GM19351 (cell line): ENCODE measurements at regions not wholly inside any gene's neighbourhood (a gene's known extent, or its start where the extent isn't known, plus 50 kb on each side); places are given as distances from the start of the nearest gene placed in this dataset.
"Not testable (repeated sequence)": the region's sequence is repeated elsewhere in the genome, so short reads cannot be mapped to it uniquely, and the experiment has no call there.

Experiments used
- ATAC-seq: cut with Tn5 transposase; IDR thresholded peaks from one replicate; pipeline ENCODE4 v1.9.1; 2021; ENCODE audit warnings: mild to moderate bottlenecking, moderate library complexity; ENCODE audit not compliant: unreplicated experiment

GRCh38 chr6:103122766-103123601 lies 1729.5 kb downstream of the GRIK2 start:
- peak; percentile 88 for ATAC-seq

DNA sequence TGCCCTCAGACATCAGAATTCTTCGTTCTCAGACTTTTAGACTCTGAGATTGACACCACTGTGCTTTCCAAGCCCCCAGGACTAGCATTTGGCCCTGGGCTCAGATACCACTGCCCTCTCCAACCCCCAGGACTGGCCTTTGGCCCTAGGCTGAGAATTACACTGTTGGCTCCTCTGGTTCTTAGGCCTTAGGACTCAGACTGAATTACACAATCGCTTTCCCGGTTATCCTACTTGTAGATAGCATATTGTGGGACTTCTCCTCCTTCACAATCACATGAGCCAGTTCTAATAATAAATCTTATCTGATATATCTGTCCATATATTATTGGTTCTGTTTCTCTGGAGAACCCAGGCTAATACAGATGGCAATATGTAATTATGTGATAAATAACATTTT lies 1725.5 kb downstream of the GRIK2 start:
- no peak for ATAC-seq

DNA sequence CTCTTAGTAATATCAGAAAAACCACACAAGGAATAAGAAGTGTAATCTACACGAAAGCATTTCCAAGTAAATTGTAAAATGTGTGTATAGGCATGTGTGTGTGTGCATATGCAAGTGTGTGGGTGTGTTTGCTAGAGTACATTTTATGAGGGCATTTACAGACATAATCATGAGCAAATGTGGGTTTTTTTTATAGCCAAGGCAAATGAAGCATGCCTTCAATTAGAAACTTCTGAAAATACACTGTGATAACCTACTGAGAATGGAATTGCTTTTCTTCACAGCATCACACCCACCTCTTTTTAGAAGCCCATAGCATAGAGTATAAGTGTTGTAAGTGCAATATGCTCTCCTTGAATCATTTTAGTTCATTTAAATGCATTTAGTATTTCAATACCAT lies 1721.1 kb downstream of the GRIK2 start:
- ATAC-seq: no peak

- ATAC-seq: no peak
Observed at GRCh38 chr6:103113416-103113815, 1719.9 kb downstream of the GRIK2 start.

DNA sequence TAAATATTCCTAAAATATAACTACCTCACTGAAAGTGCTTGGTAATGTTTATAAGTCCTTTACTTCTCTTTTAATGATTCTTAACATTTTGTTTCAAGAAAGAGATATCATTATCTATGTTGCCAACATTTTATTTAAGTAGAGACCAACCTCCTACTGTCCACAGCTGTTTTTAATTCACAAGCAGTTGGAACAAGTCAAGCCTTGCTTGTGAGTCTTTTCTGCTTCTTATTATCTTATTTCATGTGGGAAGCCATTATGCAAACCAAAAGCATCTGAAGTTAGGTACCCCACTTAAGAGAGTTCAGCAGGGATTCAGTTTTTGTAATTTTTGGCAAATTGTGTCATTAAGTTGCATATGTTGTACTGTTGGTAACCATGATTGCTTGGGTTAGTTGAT lies 1714.5 kb downstream of the GRIK2 start:
- no peak for ATAC-seq

GRCh38 chr6:103105686-103106085 lies 1712.2 kb downstream of the GRIK2 start:
- no peak for ATAC-seq

DNA sequence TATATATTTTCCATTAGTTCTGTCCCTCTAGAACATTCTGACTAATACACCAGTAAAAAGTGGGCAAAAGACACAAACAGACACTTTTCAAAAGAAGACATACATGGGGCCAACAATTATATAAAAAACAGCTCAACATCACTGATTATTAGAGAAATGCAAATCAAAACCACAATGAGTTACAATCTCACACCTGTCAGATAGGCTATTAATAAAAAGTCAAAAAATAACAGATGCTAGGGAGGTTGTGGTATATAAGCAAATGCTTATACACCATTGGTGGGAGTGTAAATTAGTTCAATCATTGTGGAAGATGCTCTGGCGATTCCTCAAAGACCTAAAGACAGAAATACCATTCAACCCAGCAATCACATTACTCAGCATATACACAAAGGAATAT lies 1707.8 kb downstream of the GRIK2 start:
- ATAC-seq: no peak

GRCh38 chr6:103092414-103092813 lies 1698.9 kb downstream of the GRIK2 start:
- ATAC-seq: not testable (repeated sequence)

DNA sequence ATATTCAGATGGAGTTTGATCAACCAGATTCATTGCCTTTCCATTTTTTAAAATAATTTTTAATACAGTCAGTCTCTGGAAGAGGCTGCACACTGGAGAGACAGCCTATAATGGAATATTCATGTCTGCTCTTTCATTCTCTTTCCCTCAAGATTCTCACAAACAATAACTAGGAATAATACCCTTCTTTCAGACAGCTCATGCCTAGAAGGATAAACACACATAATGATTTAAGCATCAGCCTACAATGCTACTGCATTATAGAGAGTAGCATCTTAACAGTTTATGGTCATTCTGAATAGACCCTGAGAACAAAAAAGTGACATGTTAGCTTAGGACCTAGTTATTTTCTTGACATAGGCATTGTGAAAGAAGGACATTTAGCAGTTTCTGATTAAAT lies 1692.3 kb downstream of the GRIK2 start:
- no peak for ATAC-seq

- no peak for ATAC-seq
Observed at GRCh38 chr6:103081876-103082630, 1688.5 kb downstream of the GRIK2 start.

GRCh38 chr6:103081126-103081525 lies 1687.6 kb downstream of the GRIK2 start:
- no peak for ATAC-seq

- no peak for ATAC-seq
Observed at GRCh38 chr6:103080497-103080896, 1687.0 kb downstream of the GRIK2 start.

GRCh38 chr6:103079867-103080266 lies 1686.4 kb downstream of the GRIK2 start:
- ATAC-seq: peak; percentile 72

DNA sequence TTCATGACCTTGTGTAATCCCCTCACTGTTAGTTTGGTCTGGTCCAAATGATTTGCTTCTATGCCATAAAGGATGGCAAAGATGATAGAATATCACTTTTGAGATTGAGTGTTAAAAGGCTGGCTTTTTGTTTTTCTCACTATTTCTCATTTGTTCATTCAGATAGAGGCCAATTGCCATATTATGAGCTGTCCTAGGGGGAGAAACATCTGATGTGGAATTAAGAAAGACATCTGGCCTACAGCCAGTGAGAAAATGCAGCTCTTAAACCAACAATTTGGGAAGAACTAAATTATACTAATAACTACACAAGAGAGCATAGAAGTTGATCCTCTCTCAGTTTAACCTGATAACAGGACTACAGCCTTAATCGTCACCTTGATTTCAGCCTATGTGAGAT lies 1668.6 kb downstream of the GRIK2 start:
- ATAC-seq: no peak

DNA sequence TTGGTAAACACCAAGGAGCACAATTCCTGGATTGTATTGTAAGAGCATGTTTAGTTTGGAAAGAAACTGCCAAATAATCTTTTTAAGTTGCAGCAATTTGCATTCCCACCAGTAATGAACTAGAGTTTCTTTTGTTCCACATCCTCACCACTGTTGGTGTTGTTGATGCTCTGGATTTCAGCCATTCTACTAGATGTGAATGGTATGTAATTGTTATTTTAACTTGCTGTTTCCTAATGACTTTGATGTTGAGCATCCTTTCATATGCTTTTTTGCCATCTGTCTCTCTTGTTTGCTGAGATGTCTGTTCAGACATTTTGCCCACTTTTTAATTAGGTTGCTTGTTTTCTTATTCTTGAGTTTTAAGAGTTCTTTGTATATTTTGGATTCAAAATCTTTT lies 1654.1 kb downstream of the GRIK2 start:
- ATAC-seq: no peak

DNA sequence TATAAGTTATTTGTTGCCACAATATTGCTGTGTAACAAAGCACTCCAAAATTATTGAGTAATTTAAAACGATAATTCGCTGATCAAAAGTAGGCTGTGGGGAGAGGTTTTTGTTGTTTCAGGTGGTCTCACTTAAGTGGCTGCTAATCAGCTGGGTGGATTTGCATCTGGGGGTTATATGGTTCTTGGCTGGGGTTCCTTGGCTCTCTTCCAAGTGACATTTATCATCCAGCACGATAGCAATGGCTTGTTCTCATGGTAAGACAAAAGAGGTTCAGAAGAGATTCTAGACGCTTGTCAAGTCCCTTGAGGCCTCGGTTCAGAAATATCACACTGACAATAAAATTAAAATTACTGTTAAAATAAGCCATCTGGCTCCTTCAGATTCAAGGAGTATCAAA lies 1648.8 kb downstream of the GRIK2 start:
- no peak for ATAC-seq

- ATAC-seq: no peak
Observed at GRCh38 chr6:103036846-103037245, 1643.3 kb downstream of the GRIK2 start.

DNA sequence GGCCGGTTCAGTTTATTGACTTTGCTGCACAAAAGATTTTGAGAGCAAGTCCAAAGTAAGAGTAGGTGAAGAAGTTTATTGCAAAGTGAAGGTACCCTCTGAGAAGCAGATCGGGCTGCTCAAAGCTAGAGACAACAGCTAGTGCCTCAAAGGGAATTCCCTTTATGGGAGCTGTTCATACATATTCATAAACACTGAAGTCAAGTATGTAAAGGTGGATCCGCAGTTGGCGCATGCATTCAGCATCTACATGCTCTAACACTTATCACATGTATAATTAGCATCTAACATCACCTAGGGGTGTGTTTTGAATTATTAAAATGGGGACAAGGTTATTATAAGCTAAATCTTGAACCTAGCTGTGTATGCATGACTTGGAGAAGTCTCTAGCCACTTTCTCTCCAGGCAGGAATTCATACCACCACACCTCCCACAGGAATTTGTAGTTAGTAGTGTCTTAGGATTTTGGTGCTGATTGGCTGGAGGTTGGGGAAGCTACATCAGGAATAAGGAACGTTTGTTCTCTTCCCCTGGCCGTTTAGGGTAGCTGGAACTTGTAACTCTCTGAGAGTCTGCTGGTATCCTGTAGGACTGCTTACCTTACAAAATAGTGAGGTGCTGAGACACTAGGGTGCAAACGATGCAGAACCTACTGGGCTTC lies 1633.9 kb downstream of the GRIK2 start:
- no peak for ATAC-seq

- ATAC-seq: no peak
Observed at GRCh38 chr6:103018426-103018825, 1624.9 kb downstream of the GRIK2 start.

GRCh38 chr6:103017878-103018277 lies 1624.4 kb downstream of the GRIK2 start:
- ATAC-seq: no peak

- ATAC-seq: no peak
Observed at GRCh38 chr6:103011605-103012004, 1618.1 kb downstream of the GRIK2 start.

DNA sequence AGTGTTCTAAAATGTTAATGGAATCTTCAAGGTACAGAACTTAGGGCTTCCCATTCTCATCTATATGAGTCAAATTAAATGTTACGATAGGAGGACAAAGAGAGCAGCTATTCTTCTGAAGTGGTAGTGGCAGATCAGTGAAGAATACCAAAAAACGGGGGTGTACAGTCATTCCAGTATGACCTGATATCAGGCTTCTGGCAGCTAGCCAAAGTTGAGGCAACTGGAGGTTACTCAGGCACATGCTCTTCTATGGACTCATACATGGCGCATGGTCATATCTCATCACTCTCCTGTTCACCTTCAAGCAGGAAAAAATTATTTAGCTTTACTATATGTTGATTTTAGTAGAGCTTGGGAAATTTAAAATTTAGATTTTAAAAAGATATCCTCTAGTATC lies 1608.8 kb downstream of the GRIK2 start:
- no peak for ATAC-seq
